ENCODE measurements at regions not wholly inside any gene's neighbourhood (a gene's known extent, or its start where the extent isn't known, plus 50 kb on each side); places are given as distances from the start of the nearest gene placed in this dataset.

DNA sequence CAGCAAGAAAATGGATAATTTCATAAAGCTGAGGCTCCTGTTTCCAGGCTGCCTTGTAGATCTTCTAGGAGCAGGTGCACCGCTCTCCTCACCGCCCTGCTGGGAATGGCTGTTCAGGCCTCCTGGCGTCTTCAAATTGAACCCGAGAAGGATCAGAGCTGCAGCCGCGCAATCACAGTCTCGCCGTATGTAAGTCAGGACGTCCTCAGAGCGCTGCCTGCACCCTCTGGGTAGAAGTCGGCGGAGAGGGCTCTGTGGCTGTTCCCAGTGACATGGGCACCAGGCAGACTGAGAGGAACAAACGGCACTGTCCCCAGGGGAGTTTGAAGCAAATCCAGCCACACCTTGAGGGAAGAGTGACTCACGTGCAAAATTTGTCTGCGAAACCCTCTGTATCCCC, 476.9 kb downstream of the TCERG1L start:
- H3K4me3 Mint-ChIP-seq: no peak overlapping the region
- no peaks in the 10 kb centered on the region for H3K9me3 Mint-ChIP-seq
- H3K4me1 Mint-ChIP-seq: no peaks in the 10 kb centered on the region
- DNase-seq (ENCODE audit: low read depth, low spot score): no peak
- TF ChIP-seq CTCF (conservative IDR thresholded peaks at IDR 0.05): no peak
- H3K27me3 Mint-ChIP-seq (ENCODE audit: low read depth): peaks cover 11% of the 10 kb centered on the region
- no peaks in the 10 kb centered on the region for H3K36me3 Mint-ChIP-seq (ENCODE audit: low read depth)
- no peak overlapping the region for H3K27ac Mint-ChIP-seq (ENCODE audit: unreplicated experiment)

GRCh38 chr10:130835068-130835467, 476.5 kb downstream of the TCERG1L start:
- no peak for TF ChIP-seq CTCF (conservative IDR thresholded peaks at IDR 0.05)
- Mint-ChIP-seq H3K9me3 (no peaks in the 10 kb centered on the region), H3K4me3 (no peak overlapping the region), H3K4me1 (no peaks in the 10 kb centered on the region), H3K27me3 (ENCODE audit: low read depth) (peaks cover 11% of the 10 kb centered on the region), H3K36me3 (ENCODE audit: low read depth) (no peaks in the 10 kb centered on the region), H3K27ac (ENCODE audit: unreplicated experiment) (no peak overlapping the region)
- DNase-seq (ENCODE audit: low read depth, low spot score): no peak

- Mint-ChIP-seq H3K9me3 (no peaks in the 10 kb centered on the region), H3K4me3 (no peak overlapping the region), H3K27ac (ENCODE audit: unreplicated experiment) (no peak overlapping the region), H3K27me3 (ENCODE audit: low read depth) (peaks cover under 1% of the 10 kb centered on the region), H3K4me1 (no peaks in the 10 kb centered on the region), H3K36me3 (ENCODE audit: low read depth) (no peaks in the 10 kb centered on the region)
- TF ChIP-seq CTCF (conservative IDR thresholded peaks at IDR 0.05): no peak
- no peak for DNase-seq (ENCODE audit: low read depth, low spot score)
These were observed 475.2 kb downstream of the TCERG1L start for GRCh38 chr10:130836344-130836743.

- DNase-seq (ENCODE audit: low read depth, low spot score): no peak
- Mint-ChIP-seq H3K9me3 (no peaks in the 10 kb centered on the region), H3K27me3 (ENCODE audit: low read depth) (peaks cover 6% of the 10 kb centered on the region), H3K27ac (ENCODE audit: unreplicated experiment) (no peak overlapping the region), H3K4me1 (peaks cover 8% of the 10 kb centered on the region), H3K4me3 (no peak overlapping the region), H3K36me3 (ENCODE audit: low read depth) (no peaks in the 10 kb centered on the region)
- TF ChIP-seq CTCF (conservative IDR thresholded peaks at IDR 0.05): no peak
These were observed 468.4 kb downstream of the TCERG1L start for GRCh38 chr10:130843051-130843653.

GRCh38 chr10:130844310-130844709, 467.2 kb downstream of the TCERG1L start:
- peaks cover 6% of the 10 kb centered on the region for H3K27me3 Mint-ChIP-seq (ENCODE audit: low read depth)
- no peak for TF ChIP-seq CTCF (conservative IDR thresholded peaks at IDR 0.05)
- DNase-seq (ENCODE audit: low read depth, low spot score): no peak
- peaks cover 8% of the 10 kb centered on the region for H3K4me1 Mint-ChIP-seq
- H3K9me3 Mint-ChIP-seq: no peaks in the 10 kb centered on the region
- H3K27ac Mint-ChIP-seq (ENCODE audit: unreplicated experiment): no peak overlapping the region
- no peaks in the 10 kb centered on the region for H3K36me3 Mint-ChIP-seq (ENCODE audit: low read depth)
- no peak overlapping the region for H3K4me3 Mint-ChIP-seq

Measured in neural crest cell (in vitro differentiated cells).